HG03521 (cell line): ENCODE measurements at regions not wholly inside any gene's neighbourhood (a gene's known extent, or its start where the extent isn't known, plus 50 kb on each side); places are given as distances from the start of the nearest gene placed in this dataset.

Source experiments
- ATAC-seq: cut with Tn5 transposase; IDR thresholded peaks from one replicate; pipeline ENCODE4 v1.9.1; 2021; ENCODE audit warnings: mild to moderate bottlenecking, moderate library complexity; ENCODE audit not compliant: unreplicated experiment

DNA sequence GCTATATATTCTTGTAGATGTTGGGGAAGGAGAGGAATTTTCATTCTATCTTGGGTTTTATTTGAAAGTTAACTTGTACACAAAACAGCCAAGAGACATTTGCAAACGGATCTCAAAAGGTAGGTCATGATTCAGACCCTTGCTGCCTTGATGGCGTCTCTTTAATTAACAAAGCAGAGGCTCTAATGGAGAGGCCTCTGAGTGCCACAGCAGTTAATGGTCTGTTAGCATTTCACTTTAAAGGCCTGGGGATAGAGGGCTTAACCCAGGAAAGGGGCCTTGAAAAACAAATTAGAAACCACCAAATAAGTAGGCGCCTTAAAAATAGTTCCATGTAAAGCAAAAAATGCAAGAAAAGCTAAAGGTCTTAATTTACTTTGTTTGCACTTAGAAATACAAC is 836.9 kb upstream of the CELF4 start:
- ATAC-seq, result no peak

DNA sequence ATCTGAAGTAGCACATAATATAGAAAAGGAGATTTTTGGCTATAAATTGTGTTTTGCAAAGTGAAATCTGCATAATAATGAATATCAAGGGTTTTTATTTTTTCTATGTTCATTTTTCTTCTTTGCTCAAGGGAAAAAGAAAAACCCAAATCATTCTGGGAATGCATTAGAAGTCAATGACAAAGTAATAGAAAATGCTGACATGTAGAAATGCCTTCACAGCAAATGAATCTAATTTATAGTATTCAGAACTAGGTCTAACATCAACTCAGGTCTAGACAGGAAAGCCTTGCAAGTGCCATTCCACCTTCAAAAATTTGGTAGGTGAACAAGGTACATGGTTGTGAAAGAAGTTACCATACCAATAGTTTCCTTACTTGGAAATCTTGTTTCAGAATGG is 831.5 kb upstream of the CELF4 start:
- no peak for ATAC-seq

DNA sequence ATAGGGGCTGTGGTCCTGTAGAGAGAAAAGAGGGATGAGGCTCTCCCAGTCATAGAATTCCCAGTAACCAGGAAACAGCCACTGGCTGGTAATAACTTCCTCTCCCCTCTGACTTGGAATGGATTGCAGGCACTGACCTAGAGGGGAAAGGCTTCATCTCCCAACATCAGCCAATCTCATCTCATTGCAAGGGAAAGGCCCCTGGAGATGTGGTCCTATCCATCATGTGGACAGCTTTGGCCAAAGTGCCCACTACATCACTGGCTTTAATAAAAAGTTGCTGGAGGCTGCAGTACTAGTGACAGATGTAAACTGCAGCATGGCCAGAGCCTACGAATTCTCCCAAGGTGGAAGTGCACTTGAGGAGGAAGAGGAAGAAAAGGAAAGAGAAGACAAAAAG is 820.5 kb upstream of the CELF4 start:
- ATAC-seq, result no peak

DNA sequence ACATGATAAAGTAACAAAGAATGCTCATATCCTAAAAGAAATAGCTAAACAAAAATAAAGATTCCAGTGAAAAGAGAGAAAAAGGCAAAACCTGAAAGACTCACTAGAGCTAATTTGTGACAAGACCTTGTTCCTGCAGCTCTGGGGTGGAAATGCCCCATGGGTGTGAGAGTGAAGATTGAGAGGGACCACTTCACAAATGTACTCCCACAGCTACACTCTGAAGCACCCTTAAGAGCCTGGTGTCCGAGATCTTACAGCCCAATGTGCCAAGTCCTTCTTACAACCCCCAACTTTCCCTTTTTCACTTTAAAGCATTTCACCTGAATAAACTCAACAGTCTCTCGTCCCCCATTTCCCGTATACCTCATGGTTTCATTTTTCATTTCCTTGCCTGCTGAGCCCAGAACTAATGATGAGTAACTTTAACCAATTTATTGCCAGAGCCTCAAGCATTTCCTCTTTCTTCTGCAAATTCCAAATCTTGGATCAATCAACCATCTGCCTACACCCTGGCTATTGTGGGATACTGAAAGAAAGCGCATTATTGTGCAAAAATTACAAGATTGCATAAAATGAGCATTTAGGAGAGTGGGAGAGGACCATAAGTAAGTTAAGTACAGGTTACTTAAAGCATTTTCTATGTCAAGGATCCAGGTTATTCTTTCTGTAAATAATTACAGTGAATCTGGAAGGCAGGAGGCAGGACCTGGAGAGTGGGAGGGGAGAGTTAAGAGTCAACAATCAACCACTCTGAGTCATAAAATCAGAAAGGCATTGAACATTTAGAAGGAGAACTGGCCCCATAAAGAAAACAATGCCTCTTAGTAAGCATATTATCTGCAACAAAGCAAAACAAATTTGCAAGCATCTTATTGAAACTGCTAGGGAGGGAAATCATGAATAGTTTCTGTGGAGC is 804.4 kb upstream of the CELF4 start:
- no peak for ATAC-seq

DNA sequence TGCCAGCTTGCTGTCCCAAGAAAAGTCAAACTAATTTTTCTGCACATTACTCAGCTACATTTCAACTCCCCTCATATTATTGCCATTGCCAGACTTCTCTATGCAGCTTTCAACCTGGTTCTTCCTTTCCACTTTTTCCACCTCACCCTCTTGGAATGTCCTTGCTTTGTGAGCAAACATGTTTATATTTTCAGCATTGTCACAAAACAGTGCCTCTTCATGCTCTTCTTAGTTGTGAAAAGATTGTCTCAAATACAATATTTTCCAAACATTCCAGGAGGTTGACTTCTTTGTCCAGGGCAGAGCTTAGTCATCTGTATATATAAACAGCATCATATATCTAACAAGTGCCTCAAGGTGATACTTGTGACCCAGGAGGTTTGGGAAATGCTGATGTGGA is 803.3 kb upstream of the CELF4 start:
- no peak for ATAC-seq

DNA sequence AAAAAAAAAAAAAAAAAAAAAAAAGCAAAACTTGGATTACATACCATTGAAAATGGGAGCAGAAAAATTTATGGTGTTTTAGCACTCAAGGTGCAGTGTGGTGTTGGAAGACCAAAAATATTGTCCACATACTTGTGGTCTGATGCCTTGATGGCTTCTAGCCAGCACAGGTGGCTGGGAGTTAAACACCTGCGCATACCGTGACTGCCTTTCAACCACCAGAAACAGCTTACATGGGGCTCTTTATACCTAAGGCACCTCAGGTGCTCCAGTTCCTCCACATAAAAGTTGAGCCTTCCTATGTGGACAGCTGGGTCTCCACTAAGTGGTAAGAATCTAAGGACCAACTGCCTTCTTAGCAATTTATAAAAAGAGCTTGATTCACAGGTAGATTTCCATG is 802.6 kb upstream of the CELF4 start:
- ATAC-seq, result no peak

DNA sequence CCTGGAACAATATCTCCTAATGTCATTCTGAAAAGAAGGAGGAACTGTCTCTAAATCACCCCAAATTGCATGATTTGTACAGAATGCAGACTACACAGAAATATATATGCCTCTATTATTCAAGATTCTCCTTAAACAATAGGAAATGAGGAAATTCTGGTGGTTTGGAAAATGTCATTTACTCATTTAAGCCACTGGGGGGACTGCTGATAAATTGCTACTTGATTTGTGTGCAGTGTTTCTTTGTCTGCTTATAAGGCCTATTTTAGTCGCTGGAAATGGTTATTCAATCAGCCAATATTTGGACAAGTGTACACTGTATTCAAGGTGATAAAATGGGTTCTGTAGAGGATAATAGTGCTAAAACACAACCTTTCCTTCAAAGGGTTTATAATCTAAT is 801.9 kb upstream of the CELF4 start:
- no peak for ATAC-seq

DNA sequence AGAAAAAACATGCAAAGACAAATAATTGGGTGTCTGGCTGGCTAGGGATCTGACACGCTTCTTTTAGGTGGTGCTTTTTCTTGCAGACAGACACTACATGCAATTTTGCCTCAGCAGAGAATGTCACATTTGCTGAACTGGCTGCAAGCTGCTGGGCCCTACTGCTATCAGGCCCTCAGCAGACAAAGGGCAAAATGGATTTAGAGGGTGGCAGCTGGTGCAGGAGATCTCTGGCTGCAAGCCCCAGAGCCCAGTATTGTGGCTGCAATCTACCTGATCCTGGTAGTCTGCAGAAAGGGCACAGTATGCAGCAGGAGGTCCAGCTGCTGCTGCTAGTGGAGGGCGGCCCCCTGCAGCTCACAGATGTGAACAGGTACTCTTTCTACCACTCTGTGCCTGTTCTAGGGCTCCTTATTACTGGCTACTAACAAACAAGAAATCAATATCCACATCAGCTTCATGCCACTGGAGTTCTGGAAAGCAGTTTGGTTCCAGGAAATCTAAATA is 796.7 kb upstream of the CELF4 start:
- ATAC-seq, result no peak

DNA sequence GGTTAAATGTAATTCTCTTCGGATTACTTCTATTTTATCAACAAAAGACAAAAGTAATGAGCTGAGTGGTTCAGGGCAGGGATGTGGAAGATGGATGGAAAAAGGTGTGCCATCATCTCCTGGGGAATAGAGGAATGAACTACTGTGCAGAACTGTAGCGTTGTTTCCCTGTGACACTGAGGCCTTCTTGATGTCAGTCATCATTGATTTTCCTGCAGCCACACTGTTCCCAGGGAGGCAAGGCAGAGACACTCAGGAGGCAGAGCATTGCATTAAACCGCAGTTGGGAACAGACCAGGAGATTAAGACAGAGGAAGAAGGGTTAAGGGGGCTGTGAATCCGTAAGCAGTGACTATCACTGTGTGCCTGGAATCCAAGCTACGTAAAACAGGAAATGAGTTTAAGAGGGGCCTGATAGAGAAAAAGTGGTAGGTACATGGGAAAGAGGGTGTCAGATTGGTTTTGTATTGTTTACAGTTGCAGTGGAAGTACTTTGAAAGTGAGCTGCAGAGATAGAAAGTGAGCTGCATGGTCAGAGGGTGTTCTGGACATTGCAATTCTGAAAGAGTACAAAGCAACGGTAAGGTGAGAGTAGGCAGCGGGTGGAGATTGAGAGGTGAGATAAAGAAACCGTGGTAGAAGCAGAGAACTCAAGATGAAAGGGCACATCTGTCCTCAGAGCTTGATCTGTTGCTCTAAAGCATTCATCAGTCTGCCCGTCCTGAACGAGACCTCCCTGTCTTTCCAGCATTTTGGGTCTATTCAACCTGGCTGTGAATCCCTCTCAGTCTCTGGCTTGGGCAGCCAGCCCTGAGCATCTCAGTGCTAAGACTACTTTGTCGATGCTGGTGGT is 793.4 kb upstream of the CELF4 start:
- no peak for ATAC-seq

DNA sequence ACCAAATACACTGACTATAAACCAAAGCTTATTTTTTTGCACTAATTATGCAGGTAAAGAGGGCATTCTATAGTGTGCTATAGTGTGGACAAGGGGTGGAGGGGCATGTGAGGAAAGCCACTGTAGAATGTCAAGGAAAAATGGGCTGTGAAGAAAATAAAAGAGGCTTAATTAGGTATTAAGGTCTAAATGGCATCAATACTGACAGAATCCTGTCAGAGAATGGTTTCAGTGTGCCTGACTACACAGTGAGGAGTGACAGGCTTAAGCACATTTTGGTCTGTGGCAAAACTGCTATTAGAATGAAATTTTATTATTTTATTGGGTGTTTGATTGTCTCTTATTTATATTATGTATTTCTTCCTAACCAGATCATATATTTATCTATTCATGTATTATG is 787.6 kb upstream of the CELF4 start:
- ATAC-seq, result no peak

DNA sequence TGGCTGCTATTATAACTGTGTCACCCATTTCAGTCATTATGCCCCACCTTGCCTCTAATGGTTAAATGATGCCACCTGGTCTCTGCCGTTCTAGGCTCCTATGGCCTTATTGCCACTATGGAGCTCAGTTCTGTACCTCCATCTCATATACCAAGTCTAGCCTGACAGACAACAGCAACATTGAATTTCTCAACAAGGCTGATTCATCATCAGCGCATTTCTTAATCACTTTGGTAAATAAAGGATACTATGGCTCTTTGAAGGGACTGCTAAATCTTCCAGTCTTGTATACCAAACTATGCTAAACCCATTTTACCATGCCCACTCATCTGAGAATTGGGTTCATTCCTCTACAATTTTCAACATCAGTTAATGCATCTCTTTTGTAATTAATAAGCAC is 784.5 kb upstream of the CELF4 start:
- no peak for ATAC-seq

DNA sequence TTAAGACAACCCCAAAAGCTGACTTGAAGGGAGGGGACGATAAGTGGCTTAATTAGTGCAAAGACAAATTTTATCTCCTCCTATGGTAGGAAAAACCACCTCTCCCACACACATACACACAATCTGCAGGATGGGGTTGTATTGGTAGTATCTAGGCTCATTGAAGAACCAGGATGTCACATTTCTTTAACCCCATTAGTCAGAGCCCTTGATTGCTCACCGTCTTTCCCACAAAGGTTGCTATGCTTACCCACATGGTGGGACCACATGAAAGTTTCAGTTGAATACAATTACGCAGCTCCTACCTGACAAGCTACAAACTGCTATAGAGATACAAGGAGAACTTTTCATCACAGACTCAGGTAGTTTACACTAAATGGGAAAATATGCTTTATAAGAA is 765.0 kb upstream of the CELF4 start:
- no peak for ATAC-seq

DNA sequence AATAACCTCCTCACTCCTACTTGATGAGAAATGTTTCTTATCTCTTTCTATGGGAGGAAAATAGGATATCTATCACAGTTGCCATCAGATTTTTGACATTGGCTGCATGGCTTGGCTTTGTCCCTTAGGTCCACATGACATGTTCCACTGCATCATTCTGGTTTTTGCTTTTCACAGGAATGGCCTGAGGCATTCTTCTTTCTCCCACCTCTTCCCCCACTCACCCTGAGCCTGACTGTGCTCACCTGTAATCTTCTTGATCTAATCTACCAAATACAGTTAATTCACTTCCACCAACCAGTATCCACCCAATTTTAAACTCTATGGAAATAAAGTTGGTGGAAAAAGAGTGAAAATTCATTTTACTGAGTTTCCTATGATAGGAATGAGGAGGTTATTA is 763.5 kb upstream of the CELF4 start:
- ATAC-seq, result no peak

DNA sequence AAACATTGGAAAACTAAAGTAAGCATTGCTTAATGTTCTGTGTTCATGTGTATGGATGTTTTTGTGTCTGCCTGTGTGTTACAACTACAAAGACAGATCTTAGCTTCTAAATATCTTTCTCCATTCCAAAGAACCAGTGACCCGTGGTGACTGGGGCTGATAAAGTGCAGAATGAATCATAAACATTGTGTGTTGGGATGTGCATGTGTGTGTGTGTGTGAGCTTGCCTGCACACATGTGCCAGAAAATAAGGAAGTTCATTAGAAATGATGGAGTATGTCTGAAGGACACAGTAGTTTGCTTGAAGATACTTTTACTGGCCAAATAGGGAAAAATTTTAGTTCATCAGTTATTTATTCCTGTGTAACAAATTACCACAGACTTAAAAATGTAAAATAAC is 756.6 kb upstream of the CELF4 start:
- no peak for ATAC-seq

DNA sequence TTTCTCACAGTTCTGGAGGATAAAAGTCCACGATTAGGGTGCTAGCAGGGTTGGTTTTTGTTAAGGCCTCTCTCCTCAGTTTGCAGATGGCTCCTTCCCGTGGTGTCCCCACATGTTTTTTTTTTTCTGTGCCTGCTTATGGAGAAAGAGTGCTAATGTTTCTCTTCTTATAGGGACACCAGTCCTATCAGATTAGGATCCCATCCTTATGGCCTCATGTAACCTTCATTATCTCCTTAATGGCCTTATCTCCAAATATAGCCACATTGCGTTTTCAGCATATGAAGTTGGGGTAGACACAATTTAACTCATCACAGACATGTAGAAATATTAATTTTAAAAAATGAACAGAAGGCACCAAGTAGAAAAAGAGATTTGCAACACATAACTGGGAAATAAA is 755.7 kb upstream of the CELF4 start:
- no peak for ATAC-seq

DNA sequence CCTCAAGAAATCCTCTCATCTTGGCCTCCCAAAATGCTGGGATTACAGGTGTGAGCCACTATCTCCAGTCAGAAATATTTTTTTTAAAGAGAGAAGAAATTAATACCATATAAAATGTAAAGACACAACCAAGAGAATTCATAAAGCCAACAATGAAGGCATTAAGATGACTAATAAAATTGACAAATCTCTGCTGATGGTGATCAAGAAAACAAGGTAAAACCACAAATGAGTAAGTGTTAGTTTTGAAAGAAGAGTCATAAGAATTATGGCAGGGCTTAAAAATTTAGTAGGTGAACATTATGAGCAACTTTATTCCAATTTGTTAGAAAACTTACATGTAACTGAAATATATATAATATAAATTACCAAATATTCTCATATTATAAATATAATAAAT is 752.8 kb upstream of the CELF4 start:
- ATAC-seq, result no peak

DNA sequence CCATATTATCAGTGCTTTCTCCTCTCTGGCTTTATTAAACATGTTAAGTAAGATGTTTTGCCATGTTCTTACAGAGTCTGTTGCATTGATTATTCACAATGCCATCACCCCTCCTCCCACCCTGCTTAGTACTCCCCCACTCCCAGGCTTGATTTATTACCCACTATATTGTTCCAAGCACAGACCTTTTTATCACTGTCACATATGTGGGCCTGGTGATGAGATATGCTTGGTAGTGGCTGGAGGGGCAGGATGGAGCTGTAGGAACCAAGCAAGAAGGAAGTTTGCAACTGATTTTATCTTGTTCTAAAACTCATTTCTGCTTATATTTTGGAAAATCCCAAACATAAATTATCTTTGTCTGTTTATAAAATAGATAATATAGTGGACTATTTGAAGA is 748.2 kb upstream of the CELF4 start:
- ATAC-seq, result no peak

DNA sequence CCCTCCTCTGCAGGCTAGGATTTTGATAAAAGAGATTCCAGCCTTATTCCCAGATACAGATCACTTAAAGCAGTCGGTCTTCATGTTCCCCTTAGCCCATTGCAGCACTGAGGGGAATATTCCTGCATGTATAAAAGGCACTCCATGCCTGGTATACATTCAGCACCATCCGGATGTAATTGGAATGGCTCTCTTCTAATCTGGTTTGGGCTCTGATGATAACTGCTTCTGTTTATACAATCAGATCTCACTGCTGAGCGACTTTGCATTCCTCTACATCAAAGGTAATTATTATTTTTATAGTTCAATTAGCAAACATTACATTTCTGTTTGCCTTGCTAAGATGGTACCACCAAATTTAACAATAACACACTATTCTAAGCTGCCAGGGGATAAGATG is 746.9 kb upstream of the CELF4 start:
- ATAC-seq, result no peak

DNA sequence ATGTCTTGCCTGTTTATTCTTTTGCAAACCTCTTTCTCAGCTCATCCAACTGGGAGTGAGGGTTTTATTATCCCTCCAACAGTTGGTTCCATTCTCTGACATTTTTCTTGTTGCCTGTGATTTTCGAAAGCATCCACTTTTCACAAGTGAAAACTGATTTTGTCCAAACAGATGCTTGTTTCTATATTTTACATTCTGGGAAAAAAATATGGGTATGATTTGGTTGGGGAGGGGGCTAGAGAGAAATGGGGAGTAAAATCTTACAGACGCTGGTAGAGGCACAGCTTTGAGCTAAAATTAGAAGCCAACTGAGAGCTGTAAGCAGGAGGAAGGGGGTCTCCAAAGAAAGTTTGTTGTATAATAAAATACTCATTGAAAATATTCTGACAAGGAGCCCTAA is 745.3 kb upstream of the CELF4 start:
- ATAC-seq, result no peak

DNA sequence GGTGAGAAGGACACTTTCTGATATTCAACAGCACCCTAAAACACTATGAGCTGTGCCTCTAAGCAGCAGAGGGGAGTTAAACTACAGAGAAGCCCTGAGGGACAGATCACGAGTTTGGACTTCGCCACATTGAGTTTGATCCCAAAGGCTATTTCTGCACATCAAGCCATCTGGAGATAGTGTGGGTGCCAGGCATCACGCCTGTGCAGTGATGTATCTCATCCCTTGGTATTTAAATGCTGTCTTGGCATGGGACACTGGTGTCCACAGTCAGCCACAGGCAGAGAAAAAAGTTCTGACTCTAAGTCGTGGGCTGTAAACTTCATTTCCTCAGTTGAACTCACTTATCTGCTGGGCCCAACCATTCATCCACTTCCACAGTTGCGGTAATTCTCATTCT is 742.3 kb upstream of the CELF4 start:
- no peak for ATAC-seq

DNA sequence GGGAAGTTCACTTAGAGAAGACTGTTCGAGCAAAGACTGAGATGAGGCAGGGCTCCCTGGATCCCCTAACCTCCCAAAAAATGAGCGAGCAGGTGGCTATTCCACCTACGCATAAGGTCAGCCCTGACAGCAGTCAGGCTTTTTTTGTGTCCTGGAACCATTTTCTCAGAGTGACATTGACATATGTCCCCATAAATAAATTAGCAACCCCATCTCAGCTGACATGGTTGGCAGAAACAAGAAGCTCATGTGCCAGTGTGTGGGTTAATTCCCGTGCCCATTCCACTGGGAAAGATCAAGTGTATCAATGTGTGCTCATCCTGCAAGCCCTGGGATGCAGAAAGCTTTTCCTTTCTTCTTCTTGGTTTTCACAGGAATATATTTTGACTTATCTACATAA is 740.4 kb upstream of the CELF4 start:
- ATAC-seq, result no peak

DNA sequence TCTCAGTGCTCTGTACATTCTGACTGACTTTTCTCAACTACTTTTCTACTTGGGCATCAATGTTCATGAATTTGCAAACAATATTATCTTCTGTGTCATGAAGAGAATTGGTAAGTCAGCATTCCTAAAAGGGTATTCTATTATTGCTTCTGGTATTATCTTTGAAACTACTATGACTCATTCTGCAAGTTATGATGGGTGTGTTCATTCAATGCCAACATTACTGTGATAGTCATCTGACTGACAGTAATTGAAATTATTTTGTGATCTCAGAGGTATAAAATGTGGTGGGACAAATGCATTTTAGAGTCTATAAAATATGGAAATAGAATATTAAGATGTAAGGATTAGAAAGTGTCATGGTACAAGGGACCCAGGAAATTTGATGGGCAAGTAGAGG is 736.0 kb upstream of the CELF4 start:
- no peak for ATAC-seq
